Gastrocnemius medialis (tissue), 4 donors: ENCODE measurements at regions not wholly inside any gene's neighbourhood (a gene's known extent, or its start where the extent isn't known, plus 50 kb on each side); places are given as distances from the start of the nearest gene placed in this dataset.

ENCODE experiments used
- CTCF ChIP-seq, 5 experiments: fragments of 450-650 bp in 3 of 5; fragments of 200-600 bp in 2 of 5; sonication (generic) in 2 of 5; IDR thresholded peaks in 4 of 5; conservative IDR thresholded peaks in 1 of 5; 1 replicate in 4 of 5; 2 replicates in 1 of 5; pipeline ENCODE4 v1.5.1; 2016 to 2019; ENCODE audit warnings: antibody characterized with exemption in 5 of 5, mild to moderate bottlenecking in 3 of 5, moderate library complexity in 3 of 5
- POLR2A ChIP-seq, 2 donors: fragments of 450-650 bp; IDR thresholded peaks; one replicate each; pipeline ENCODE4 v1.6.1; 2017; ENCODE audit warnings: antibody characterized with exemption in 2 of 2, mild to moderate bottlenecking in 2 of 2, moderate library complexity in 2 of 2

DNA sequence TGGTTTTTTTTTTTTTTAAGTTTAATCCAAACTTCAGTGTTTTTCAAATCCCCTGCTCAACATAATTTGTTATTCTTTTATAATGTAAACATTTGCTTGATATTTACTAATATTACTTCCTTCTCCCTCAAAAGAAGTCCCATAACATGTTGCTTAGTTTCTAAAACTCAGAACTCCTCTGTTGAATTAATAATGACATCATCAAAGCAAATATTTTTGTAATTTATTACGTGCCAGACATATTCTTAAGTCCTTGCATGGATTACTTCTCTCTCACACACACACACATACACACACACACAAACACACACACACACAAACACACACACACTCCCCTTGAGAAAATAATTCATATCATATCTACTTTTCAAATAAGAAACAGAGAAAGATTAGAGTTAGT is 1432.3 kb upstream of the SPRY2 start:
- TF ChIP-seq CTCF (IDR thresholded peaks at IDR 0.05 in 4 of 5, conservative IDR thresholded peaks at IDR 0.05 in 1 of 5) (no peak), POLR2A (IDR thresholded peaks at IDR 0.05) (no peak)
